ENCODE measurements at regions not wholly inside any gene's neighbourhood (a gene's known extent, or its start where the extent isn't known, plus 50 kb on each side); places are given as distances from the start of the nearest gene placed in this dataset.

DNA sequence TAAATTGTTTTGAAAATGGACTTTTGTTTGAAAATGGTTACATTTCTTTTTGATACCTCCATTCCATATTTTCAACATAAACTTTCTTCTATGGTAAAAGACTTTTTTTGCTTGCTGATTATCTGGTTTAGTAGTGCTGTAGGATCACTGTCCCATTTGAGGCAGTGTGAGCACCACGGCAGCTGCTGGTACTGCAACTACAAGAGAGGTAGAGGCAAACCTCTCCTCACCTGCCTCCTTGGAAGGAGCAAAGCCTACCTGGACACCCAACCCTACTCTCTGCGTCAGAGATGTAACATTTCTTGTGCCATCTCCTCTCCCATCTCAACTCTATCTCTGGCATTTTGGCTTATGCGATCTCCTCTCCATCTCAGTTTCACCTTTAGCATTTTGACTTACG is 460.1 kb downstream of the SHQ1 start:
- no peak for ATAC-seq
- Histone ChIP-seq H3K27ac (no peak overlapping the region), H3K27me3 (no peaks in the 10 kb centered on the region), H3K9me3 (no peaks in the 10 kb centered on the region), H3K36me3 (no peaks in the 10 kb centered on the region), H3K4me1 (peaks cover 0 to 9% (median 0%) of the 10 kb centered on the region in 3 donors), H3K4me3 (no peak overlapping the region)
- TF ChIP-seq, protein P1, sequence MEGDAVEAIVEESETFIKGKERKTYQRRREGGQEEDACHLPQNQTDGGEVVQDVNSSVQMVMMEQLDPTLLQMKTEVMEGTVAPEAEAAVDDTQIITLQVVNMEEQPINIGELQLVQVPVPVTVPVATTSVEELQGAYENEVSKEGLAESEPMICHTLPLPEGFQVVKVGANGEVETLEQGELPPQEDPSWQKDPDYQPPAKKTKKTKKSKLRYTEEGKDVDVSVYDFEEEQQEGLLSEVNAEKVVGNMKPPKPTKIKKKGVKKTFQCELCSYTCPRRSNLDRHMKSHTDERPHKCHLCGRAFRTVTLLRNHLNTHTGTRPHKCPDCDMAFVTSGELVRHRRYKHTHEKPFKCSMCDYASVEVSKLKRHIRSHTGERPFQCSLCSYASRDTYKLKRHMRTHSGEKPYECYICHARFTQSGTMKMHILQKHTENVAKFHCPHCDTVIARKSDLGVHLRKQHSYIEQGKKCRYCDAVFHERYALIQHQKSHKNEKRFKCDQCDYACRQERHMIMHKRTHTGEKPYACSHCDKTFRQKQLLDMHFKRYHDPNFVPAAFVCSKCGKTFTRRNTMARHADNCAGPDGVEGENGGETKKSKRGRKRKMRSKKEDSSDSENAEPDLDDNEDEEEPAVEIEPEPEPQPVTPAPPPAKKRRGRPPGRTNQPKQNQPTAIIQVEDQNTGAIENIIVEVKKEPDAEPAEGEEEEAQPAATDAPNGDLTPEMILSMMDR (IDR thresholded peaks at IDR 0.05) = no peak
- intact Hi-C loops (cut with DNase I) = no loop called here
- no peak for FAIRE-seq
- no peak for DNase-seq
- WGBS, 2 donors = 91 to 96% methylated on average over 4 of the region's 4 CpGs

DNA sequence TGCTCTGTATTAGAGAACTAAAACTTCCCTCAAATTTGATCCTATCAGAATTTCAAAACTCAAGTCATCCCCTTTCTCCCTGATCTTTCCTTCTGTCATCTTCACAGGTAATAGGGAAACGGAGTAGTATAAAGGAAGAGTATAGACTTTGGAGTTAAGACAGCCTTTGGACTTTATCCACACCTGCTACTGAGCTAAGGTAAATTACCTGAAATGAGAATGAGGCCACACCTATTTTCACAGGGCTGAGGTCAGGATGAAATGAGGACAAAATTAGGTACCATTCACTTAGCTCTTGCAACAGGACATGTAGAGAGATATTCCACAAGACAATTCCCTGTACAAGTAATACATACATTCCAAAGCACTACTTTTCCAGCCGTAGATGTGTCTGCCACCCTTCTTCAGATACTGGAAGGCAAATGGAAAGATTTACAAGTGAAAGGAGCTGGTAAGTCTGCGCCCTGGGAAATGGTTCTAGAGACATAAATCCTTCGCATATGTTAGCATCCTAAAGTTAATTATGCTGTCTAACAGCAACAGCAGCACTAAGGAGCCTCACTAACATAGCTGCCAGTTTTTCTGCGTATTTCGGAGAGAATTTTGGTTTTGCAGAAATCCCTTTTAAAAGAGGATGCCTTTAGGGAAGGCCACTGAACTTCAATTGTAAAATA is 461.8 kb downstream of the SHQ1 start:
- H3K27ac ChIP-seq = no peak overlapping the region
- 96% methylated on average over 6 of the region's 6 CpGs for WGBS, 2 donors
- no peak for DNase-seq
- H3K36me3 ChIP-seq = no peaks in the 10 kb centered on the region
- TF ChIP-seq, protein P1 (IDR thresholded peaks at IDR 0.05) = no peak
- no peak overlapping the region for H3K4me3 ChIP-seq
- intact Hi-C loops (cut with DNase I) = no loop called here
- H3K9me3 ChIP-seq = no peaks in the 10 kb centered on the region
- no peak for FAIRE-seq
- peak in 1 of 4 donors; percentile 19 for ATAC-seq
- H3K27me3 ChIP-seq = no peaks in the 10 kb centered on the region
- peaks cover 0 to 9% (median 0%) of the 10 kb centered on the region in 3 donors for H3K4me1 ChIP-seq

DNA sequence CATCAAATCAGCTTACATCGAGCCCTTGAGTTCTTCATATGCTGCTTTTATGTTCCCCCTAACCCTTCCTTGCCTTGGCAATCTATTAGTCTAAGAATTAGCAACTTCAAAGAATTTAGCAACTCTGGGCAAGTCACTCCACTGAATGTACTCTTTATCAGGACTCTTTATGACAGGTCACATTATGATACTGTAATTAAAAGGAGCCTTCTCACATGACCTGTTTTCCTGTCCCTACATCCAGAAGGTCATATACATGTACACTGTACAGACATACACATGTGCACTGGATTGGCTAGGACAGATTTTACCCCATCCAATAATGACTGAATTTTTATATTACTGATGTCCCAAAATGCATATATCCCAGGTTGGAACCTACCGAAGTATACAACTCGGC is 463.1 kb downstream of the SHQ1 start:
- Histone ChIP-seq H3K4me3 (no peak overlapping the region), H3K36me3 (no peaks in the 10 kb centered on the region), H3K27me3 (no peaks in the 10 kb centered on the region), H3K4me1 (no peaks in the 10 kb centered on the region), H3K27ac (no peak overlapping the region), H3K9me3 (no peaks in the 10 kb centered on the region)
- ATAC-seq = no peak
- intact Hi-C loops (cut with DNase I) = no loop called here
- WGBS, 2 donors = 94 to 95% methylated on average over 3 of the region's 3 CpGs
- TF ChIP-seq, protein P1 (IDR thresholded peaks at IDR 0.05) = no peak
- FAIRE-seq = no peak
- no peak for DNase-seq

DNA sequence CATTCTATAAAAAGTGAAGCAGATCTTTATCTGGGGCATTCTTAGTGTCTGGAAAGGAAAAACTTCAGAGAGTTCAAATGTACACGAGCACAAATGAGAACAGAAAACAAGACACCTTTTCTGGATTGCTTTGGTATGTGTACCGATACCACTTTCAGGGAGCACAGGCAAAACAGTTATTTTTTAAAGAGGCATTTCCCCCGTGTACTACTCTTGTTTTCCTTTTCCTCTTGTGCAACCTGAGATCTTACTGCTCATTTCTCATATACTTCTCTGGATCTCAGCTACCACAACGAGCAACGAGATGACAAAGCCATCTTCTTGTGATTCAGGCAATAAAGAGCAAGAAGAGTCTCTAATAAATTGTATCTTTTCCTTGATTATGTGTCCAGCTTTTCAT is 463.6 kb downstream of the SHQ1 start:
- no peaks in the 10 kb centered on the region for H3K4me1 ChIP-seq
- no peaks in the 10 kb centered on the region for H3K36me3 ChIP-seq
- 65 to 73% methylated on average over 5 of the region's 5 CpGs for WGBS, 2 donors
- intact Hi-C loops (cut with DNase I) = no loop called here
- no peaks in the 10 kb centered on the region for H3K27me3 ChIP-seq
- FAIRE-seq = no peak
- ATAC-seq = no peak
- H3K4me3 ChIP-seq = no peak overlapping the region
- TF ChIP-seq, protein P1 (IDR thresholded peaks at IDR 0.05) = no peak
- no peak for DNase-seq
- no peaks in the 10 kb centered on the region for H3K9me3 ChIP-seq
- no peak overlapping the region for H3K27ac ChIP-seq

DNA sequence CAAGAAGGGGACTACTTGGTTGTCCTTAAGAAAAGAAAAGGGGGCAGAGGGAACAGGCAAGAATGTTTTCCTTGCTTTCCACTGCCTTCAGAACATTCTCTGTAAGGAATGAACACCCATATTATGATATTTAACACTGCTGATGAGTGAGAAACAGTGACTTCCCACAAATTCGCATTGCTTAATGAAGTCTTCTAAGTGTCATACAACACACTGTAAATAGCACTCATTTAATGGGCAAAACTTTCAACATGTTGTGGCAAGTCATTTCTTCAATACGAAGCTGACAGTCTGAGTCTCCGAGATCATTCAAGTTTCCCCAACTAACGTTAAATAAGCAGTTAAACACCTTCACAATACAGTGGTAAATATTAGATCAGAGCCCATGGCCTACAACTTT is 464.4 kb downstream of the SHQ1 start:
- H3K36me3 ChIP-seq = no peaks in the 10 kb centered on the region
- H3K4me1 ChIP-seq = no peaks in the 10 kb centered on the region
- TF ChIP-seq, protein P1 (IDR thresholded peaks at IDR 0.05) = no peak
- H3K27ac ChIP-seq = no peak overlapping the region
- DNase-seq (no peak), ATAC-seq (no peak), FAIRE-seq (no peak)
- intact Hi-C loops (cut with DNase I) = no loop called here
- H3K27me3 ChIP-seq = no peaks in the 10 kb centered on the region
- WGBS, 2 donors = 88 to 91% methylated on average over 4 of the region's 4 CpGs
- H3K4me3 ChIP-seq = no peak overlapping the region
- H3K9me3 ChIP-seq = no peaks in the 10 kb centered on the region
